MCF 10A (cell line): ENCODE measurements at regions not wholly inside any gene's neighbourhood (a gene's known extent, or its start where the extent isn't known, plus 50 kb on each side); places are given as distances from the start of the nearest gene placed in this dataset.

ENCODE experiments used
- BruUV-seq: library from RNA; stranded (reverse); fragments of 400-500 nt; replicated peaks from 2 replicates; lab custom pipeline; 2021; lab: Mats Ljungman, UMichigan
- CTCF ChIA-PET: fragments of 300-600 bp; sonication (Branson Sonifier 250); formaldehyde crosslinking; extraction: SDS; loops from one replicate; lab custom pipeline; 2021; ENCODE audit warnings: antibody characterized with exemption, inconsistent platforms; lab: Yijun Ruan, JAX
- POLR2A ChIA-PET: fragments of 300-600, 350-650 bp; sonication (Branson Sonifier 250); formaldehyde crosslinking; extraction: SDS; loops from one replicate; lab custom pipeline; 2020; ENCODE audit warnings: antibody characterized with exemption, inconsistent platforms; lab: Yijun Ruan, JAX
- DNase-seq: peaks from one replicate; pipeline ENCODE4 v3.0.0-alpha.2; 2018; ENCODE audit not compliant: unreplicated experiment
- H3K27ac Mint-ChIP-seq: one replicate; pipeline ENCODE4 v1.8.0; 2022; ENCODE audit warnings: mild to moderate bottlenecking, low read depth, mixed read lengths; ENCODE audit not compliant: unreplicated experiment
- H3K27me3 Mint-ChIP-seq: one replicate; pipeline ENCODE4 v1.8.0; 2022; ENCODE audit warnings: mixed read lengths; ENCODE audit not compliant: insufficient read depth, unreplicated experiment
- H3K36me3 Mint-ChIP-seq: one replicate; pipeline ENCODE4 v1.8.0; 2022; ENCODE audit warnings: mild to moderate bottlenecking, moderate library complexity, mixed read lengths; ENCODE audit not compliant: insufficient read depth, unreplicated experiment
- H3K4me1 Mint-ChIP-seq: one replicate; pipeline ENCODE4 v1.8.0; 2022; ENCODE audit warnings: mixed read lengths; ENCODE audit not compliant: insufficient read depth, unreplicated experiment
- H3K4me3 Mint-ChIP-seq: one replicate; pipeline ENCODE4 v1.8.0; 2022; ENCODE audit warnings: mild to moderate bottlenecking, moderate library complexity, mixed read lengths; ENCODE audit not compliant: unreplicated experiment
- H3K9me3 Mint-ChIP-seq: one replicate; pipeline ENCODE4 v1.8.0; 2022; ENCODE audit warnings: mixed read lengths; ENCODE audit not compliant: unreplicated experiment
- intact Hi-C: fragments of 100-400 bp; cut with micrococcal nuclease; formaldehyde crosslinking; loops from 2 replicates; pipeline ENCODE4 v1.14.1; 2022
- TF ChIP-seq, protein P1 (sequence below): fragments of 200-600 bp; IDR thresholded peaks from one replicate; pipeline ENCODE4 v1.8.0; 2022; ENCODE audit warnings: antibody characterized with exemption, mild to moderate bottlenecking; ENCODE audit not compliant: unreplicated experiment

GRCh38 chr2:235287375-235287733 lies 206.5 kb upstream of the AGAP1 start:
- Mint-ChIP-seq H3K4me3 (no peak overlapping the region), H3K4me1 (peaks cover 5% of the 10 kb centered on the region), H3K9me3 (no peaks in the 10 kb centered on the region), H3K36me3 (peaks cover 6% of the 10 kb centered on the region), H3K27me3 (peaks cover 75% of the 10 kb centered on the region), H3K27ac (no peak overlapping the region)
- TF ChIP-seq, protein P1, sequence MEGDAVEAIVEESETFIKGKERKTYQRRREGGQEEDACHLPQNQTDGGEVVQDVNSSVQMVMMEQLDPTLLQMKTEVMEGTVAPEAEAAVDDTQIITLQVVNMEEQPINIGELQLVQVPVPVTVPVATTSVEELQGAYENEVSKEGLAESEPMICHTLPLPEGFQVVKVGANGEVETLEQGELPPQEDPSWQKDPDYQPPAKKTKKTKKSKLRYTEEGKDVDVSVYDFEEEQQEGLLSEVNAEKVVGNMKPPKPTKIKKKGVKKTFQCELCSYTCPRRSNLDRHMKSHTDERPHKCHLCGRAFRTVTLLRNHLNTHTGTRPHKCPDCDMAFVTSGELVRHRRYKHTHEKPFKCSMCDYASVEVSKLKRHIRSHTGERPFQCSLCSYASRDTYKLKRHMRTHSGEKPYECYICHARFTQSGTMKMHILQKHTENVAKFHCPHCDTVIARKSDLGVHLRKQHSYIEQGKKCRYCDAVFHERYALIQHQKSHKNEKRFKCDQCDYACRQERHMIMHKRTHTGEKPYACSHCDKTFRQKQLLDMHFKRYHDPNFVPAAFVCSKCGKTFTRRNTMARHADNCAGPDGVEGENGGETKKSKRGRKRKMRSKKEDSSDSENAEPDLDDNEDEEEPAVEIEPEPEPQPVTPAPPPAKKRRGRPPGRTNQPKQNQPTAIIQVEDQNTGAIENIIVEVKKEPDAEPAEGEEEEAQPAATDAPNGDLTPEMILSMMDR = no peak
- DNase-seq = no peak
- ChIA-PET POLR2A (no interaction called here), CTCF (no interaction called here)
- intact Hi-C loops = no loop called here
- no TSS peak for BruUV-seq

- Mint-ChIP-seq H3K9me3 (no peaks in the 10 kb centered on the region), H3K27me3 (peaks cover 62% of the 10 kb centered on the region), H3K4me1 (peaks cover 5% of the 10 kb centered on the region), H3K4me3 (no peak overlapping the region), H3K27ac (no peak overlapping the region), H3K36me3 (no peaks in the 10 kb centered on the region)
- TF ChIP-seq, protein P1 = no peak
- no peak for DNase-seq
- intact Hi-C loops = no loop called here
- BruUV-seq = no TSS peak
- POLR2A ChIA-PET = interaction anchor here (0.7 kb wide), 1 partner anchor 10 kb away, joined by 3 read pairs; no protein-coding TSS in a partner anchor
- CTCF ChIA-PET = no interaction called here
These were observed 202.4 kb upstream of the AGAP1 start for GRCh38 chr2:235291461-235291860.

GRCh38 chr2:235293061-235293460 lies 200.8 kb upstream of the AGAP1 start:
- Mint-ChIP-seq H3K9me3 (no peaks in the 10 kb centered on the region), H3K27me3 (peaks cover 61% of the 10 kb centered on the region), H3K36me3 (no peaks in the 10 kb centered on the region), H3K4me3 (no peak overlapping the region), H3K4me1 (peaks cover 5% of the 10 kb centered on the region), H3K27ac (no peak overlapping the region)
- ChIA-PET POLR2A (interaction anchor here (0.6 kb wide), 1 partner anchor 9 kb away, joined by 3 read pairs; no protein-coding TSS in a partner anchor), CTCF (interaction anchor here (0.6 kb wide), 1 partner anchor 27 kb away, joined by 3 read pairs; no protein-coding TSS in a partner anchor)
- intact Hi-C loops = no loop called here
- TF ChIP-seq, protein P1 = no peak
- no TSS peak for BruUV-seq
- DNase-seq = no peak

GRCh38 chr2:235295831-235296230 lies 198.0 kb upstream of the AGAP1 start:
- no peak overlapping the region for H3K27ac Mint-ChIP-seq
- ChIA-PET POLR2A (no interaction called here), CTCF (no interaction called here)
- peaks cover 12% of the 10 kb centered on the region for H3K4me1 Mint-ChIP-seq
- intact Hi-C loops = no loop called here
- TF ChIP-seq, protein P1 = no peak
- no peak overlapping the region for H3K4me3 Mint-ChIP-seq
- no peaks in the 10 kb centered on the region for H3K9me3 Mint-ChIP-seq
- no peak for DNase-seq
- H3K27me3 Mint-ChIP-seq = peaks cover 49% of the 10 kb centered on the region
- BruUV-seq = no TSS peak
- no peaks in the 10 kb centered on the region for H3K36me3 Mint-ChIP-seq
